Retinal pigment epithelial cell (primary cell): ENCODE measurements at regions not wholly inside any gene's neighbourhood (a gene's known extent, or its start where the extent isn't known, plus 50 kb on each side); places are given as distances from the start of the nearest gene placed in this dataset.

Experiments
- DNase-seq: peaks from one replicate; pipeline ENCODE4 v3.0.0-alpha.2; 2010; ENCODE audit warnings: low read depth
- H3K4me3 ChIP-seq: 2 replicates; pipeline ENCODE4 v1.5.1; 2011; ENCODE audit warnings: mild to moderate bottlenecking, low read length, control low read depth, moderate library complexity
- CTCF ChIP-seq: conservative IDR thresholded peaks from 2 replicates; pipeline ENCODE4 v1.5.1; 2011; ENCODE audit warnings: low read depth, low read length, control low read depth, inconsistent platforms

- no peak overlapping the region for H3K4me3 ChIP-seq
- TF ChIP-seq CTCF: no peak
- peak; percentile 28 for DNase-seq
These were observed 267.2 kb downstream of the FBXO15 start for GRCh38 chr18:73880387-73880786.

- TF ChIP-seq CTCF: no peak
- DNase-seq: peak; percentile 13
- no peak overlapping the region for H3K4me3 ChIP-seq
These were observed 267.9 kb downstream of the FBXO15 start for GRCh38 chr18:73879766-73880165.

GRCh38 chr18:73879328-73879727, 268.3 kb downstream of the FBXO15 start:
- DNase-seq: no peak
- TF ChIP-seq CTCF: no peak
- no peak overlapping the region for H3K4me3 ChIP-seq

GRCh38 chr18:73869182-73869581, 278.5 kb downstream of the FBXO15 start:
- no peak for DNase-seq
- no peak for TF ChIP-seq CTCF
- no peak overlapping the region for H3K4me3 ChIP-seq

GRCh38 chr18:73861771-73862170, 285.9 kb downstream of the FBXO15 start:
- DNase-seq: no peak
- TF ChIP-seq CTCF: no peak
- no peak overlapping the region for H3K4me3 ChIP-seq

- DNase-seq: no peak
- no peak overlapping the region for H3K4me3 ChIP-seq
- TF ChIP-seq CTCF: no peak
These were observed 287.7 kb downstream of the FBXO15 start for GRCh38 chr18:73859837-73860397.

- no peak for DNase-seq
- no peak overlapping the region for H3K4me3 ChIP-seq
- no peak for TF ChIP-seq CTCF
These were observed 294.7 kb downstream of the FBXO15 start for GRCh38 chr18:73852789-73853549.
